ENCODE measurements at regions not wholly inside any gene's neighbourhood (a gene's known extent, or its start where the extent isn't known, plus 50 kb on each side); places are given as distances from the start of the nearest gene placed in this dataset.

DNA sequence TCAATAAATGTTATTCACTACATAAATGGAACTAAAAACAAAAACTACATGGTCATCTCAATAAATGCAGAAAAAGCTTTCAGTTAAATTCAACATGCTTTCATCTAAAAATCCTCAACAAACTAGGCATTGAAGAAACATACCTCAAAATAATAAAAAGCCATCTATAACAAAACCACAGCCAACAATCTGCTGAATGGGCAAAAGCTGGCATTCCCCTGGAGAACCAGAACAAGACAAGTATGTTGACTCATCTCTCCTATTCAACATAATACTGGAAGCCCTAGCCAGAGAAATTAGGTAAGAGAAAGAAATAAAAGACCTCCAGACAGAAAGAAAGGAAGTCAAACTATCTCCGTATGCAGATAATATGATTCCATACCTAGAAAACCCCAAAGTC, 759.9 kb downstream of the EPHA3 start:
- TF ChIP-seq KLF6 (CRISPR knock-in tag; IDR thresholded peaks at IDR 0.05) = no peak
- TF ChIP-seq, protein P1, sequence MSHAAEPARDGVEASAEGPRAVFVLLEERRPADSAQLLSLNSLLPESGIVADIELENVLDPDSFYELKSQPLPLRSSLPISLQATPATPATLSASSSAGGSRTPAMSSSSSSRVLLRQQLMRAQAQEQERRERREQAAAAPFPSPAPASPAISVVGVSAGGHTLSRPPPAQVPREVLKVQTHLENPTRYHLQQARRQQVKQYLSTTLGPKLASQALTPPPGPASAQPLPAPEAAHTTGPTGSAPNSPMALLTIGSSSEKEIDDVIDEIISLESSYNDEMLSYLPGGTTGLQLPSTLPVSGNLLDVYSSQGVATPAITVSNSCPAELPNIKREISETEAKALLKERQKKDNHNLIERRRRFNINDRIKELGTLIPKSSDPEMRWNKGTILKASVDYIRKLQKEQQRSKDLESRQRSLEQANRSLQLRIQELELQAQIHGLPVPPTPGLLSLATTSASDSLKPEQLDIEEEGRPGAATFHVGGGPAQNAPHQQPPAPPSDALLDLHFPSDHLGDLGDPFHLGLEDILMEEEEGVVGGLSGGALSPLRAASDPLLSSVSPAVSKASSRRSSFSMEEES (CRISPR knock-in tag; IDR thresholded peaks at IDR 0.05) = no peak
- TF ChIP-seq EZH2 (conservative IDR thresholded peaks at IDR 0.05; ENCODE audit: low read depth, low read length) = no peak
- TF ChIP-seq ZNF629 (CRISPR knock-in tag; conservative IDR thresholded peaks at IDR 0.05) = no peak
- TF ChIP-seq TOE1 (CRISPR knock-in tag; IDR thresholded peaks at IDR 0.05) = no peak
- no peak for TF ChIP-seq POLR2AphosphoS5 (IDR thresholded peaks at IDR 0.05; ENCODE audit: low read depth, low read length)
- TF ChIP-seq ZBTB7A (CRISPR knock-in tag; IDR thresholded peaks at IDR 0.05) = no peak
- TF ChIP-seq ZNF263 (CRISPR knock-in tag; IDR thresholded peaks at IDR 0.05) = no peak
- TF ChIP-seq KDM6A (CRISPR knock-in tag; IDR thresholded peaks at IDR 0.05; ENCODE audit: low read depth) = no peak
- no peak for TF ChIP-seq RAD21 (CRISPR knock-in tag; IDR thresholded peaks at IDR 0.05)

Data from HepG2 (cell line).